Muscle of arm (tissue), 1 donor: ENCODE measurements at regions not wholly inside any gene's neighbourhood (a gene's known extent, or its start where the extent isn't known, plus 50 kb on each side); places are given as distances from the start of the nearest gene placed in this dataset.
"Not testable (repeated sequence)": the region's sequence is repeated elsewhere in the genome, so short reads cannot be mapped to it uniquely, and the experiment has no call there.

Experiments
- DNase-seq: peaks from one replicate; pipeline ENCODE4 v3.0.0-alpha.2; 2013

GRCh38 chr7:124247691-124248090 lies 214.8 kb upstream of the TMEM229A start:
- no peak for DNase-seq

- no peak for DNase-seq
These were observed 213.5 kb upstream of the TMEM229A start for GRCh38 chr7:124246262-124246863.

DNA sequence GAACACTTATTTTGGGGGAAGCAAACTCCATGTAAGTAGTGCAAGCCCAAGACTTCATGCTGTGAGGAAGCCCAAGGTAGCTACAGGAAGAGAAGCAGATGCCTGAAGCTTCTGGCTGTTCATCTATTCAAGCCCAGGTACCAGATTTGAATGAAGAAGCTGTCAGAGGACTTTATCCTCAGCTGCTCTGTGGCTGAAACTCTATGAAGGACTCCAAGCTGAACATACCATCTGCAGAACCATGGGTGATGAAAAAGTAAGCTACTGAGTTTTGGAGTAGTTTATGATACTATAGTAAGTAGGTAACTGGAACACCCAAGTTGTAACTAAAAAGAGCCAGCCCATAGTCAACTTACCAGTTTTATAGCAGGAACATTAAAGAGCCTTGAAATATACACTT lies 211.6 kb upstream of the TMEM229A start:
- not testable (repeated sequence) for DNase-seq

- DNase-seq = no peak
These were observed 186.8 kb upstream of the TMEM229A start for GRCh38 chr7:124219681-124220080.

- no peak for DNase-seq
These were observed 175.8 kb upstream of the TMEM229A start for GRCh38 chr7:124208642-124209041.

GRCh38 chr7:124208173-124208572 lies 175.3 kb upstream of the TMEM229A start:
- DNase-seq = no peak

DNA sequence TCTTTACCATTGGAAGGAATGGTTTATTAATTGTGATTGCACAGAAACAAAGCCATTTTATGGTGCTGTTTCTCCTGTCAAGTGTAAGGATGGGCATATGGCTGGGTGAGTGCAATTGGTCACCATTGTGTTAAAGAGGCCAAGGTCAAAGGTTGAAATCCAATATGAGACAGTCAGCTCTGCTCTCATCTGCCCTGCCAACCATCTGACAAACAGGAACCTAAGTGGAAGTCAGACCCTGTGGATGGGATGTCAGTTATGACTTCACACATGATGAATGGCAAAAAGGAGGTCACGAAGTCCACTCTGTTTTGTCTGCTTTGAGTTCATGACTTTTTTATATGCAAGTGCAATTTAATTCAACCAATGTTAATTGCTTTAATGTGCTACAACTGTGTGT lies 172.7 kb upstream of the TMEM229A start:
- no peak for DNase-seq

GRCh38 chr7:124202546-124202945 lies 169.7 kb upstream of the TMEM229A start:
- DNase-seq = no peak

GRCh38 chr7:124201768-124202349 lies 169.0 kb upstream of the TMEM229A start:
- DNase-seq = no peak

- DNase-seq = no peak
These were observed 163.7 kb upstream of the TMEM229A start for GRCh38 chr7:124196519-124196918.

DNA sequence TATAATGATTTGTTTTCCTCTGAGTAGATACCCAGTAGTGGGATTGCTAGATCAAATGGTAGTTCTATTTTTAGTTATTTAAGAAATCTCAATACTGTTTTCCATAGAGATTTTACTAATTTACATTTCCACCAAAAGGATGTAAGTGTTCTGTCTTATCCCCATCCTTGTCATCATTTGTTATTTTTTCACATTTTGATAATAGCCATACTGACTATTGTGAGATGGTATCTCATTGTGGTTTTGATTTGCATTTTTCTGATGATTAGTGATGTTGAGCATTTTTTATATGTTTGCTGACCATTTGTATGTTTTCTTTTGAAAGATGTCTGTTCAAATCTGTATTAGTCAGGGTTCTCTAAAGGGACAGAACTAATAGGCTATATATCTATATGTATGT lies 160.0 kb upstream of the TMEM229A start:
- no peak for DNase-seq

DNA sequence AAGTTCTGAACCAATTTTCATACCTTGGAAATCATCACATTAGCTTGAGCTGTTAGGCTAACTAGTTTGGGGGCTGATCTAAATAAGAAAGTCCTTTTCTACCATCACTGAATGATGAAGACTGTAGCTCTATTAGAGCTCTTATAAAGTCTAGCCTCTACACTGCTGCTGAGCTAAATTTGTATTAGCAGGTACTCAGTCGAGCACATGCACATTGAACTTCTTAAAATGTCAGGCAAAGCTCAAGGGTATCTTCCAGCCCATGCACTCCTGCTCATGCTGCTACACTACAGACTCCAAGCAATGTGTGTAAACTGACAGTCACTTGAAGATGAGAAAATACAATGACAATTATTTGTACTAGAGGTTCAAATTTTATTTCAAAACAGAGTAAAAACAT lies 158.8 kb upstream of the TMEM229A start:
- DNase-seq = no peak

- no peak for DNase-seq
These were observed 158.2 kb upstream of the TMEM229A start for GRCh38 chr7:124191030-124191429.

- no peak for DNase-seq
These were observed 155.7 kb upstream of the TMEM229A start for GRCh38 chr7:124188576-124188975.

GRCh38 chr7:124187962-124188361 lies 155.1 kb upstream of the TMEM229A start:
- no peak for DNase-seq

DNA sequence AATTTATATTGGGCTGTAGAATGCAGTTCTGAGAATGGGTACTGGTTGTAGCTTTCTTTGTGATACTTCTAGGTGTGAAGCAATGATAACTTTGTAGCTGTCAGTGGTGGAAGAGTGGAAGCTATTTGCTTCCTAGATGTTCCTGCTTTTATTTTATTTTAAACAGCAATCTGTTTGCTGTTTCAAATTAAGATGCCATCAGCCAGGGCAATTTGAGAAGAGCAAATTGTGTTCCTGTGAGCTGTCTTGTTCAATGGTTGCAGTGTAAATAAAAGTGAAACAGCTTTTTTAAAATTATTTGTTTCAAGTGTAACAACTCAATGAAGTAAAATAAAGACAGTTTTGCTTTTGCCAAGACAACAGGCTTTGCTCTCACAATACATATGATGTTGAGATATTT lies 150.8 kb upstream of the TMEM229A start:
- DNase-seq = no peak

DNA sequence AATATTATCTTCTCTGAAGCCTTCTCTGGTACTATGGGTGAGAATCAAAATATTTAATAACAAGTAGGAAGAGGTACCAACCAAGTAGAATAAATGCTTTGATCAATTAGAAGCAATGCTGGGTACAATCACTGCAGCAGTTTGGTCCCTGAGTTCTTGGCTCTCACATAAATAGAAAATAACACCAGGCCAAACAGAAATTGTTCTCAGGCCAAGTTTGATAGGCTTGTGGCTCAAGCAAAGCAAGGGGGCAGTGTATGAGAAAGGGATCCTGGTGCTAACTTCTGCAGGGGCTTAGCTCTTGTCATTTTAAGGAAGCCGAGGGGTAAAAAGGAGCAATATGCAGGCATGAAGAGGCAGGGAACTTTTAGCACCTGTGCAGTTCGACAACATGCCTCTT lies 146.8 kb upstream of the TMEM229A start:
- DNase-seq = no peak

- DNase-seq = no peak
These were observed 145.0 kb upstream of the TMEM229A start for GRCh38 chr7:124177891-124178290.

DNA sequence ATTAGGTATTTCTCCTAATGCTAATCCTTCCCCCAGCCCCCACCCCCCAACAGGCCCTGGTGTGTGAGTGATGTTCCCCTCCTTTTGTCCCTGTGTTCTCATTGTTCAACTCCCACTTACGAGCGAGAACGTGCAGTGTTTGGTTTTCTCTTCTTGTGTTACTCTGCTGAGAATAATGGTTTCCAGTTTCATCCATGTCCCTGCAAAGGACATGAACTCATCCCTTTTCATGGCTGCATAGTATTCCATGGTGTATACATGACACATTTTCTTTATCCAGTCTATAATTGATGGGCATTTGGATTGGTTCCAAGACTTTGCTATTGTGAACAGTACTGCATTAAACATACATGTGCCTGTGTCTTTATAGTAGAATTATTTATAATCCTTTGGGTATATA lies 138.9 kb upstream of the TMEM229A start:
- DNase-seq = not testable (repeated sequence)

DNA sequence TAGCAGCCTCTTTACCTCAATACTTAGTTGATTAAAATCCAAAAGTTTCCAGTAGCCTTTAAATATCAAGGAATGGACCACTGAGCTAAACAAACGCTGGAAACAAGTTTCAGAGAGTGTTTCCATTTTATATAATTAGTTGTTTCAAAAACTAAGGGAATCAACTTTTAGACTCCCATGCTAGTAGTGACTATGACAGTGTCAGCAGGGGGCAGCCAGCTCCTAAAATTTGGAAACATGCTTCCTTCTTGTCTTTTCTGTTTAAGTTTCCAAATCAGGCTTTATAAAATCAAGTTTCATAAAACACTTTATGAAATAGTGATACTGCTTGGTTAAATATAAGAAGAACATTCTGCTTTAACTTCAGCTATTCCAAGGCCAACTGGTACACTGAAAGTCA lies 138.2 kb upstream of the TMEM229A start:
- DNase-seq = peak; percentile 12

DNA sequence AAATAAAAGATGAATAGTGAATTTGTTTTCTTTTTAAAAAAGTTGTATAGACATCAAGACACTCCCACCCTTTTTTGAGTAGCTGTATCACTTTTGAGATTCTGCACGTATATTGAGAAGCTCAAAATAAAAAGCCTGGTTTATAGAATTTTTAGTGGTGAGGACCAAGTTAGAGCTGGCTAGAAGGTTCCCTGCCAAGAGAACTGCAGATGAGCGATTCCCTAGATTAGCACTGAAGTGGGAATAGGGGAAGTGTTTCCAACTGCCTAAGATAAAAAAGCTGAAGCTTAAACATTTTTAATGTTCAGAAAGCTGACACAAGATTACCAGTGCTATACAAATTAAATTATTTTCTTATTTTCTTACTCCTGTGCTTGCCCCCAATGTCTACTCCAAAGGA lies 135.7 kb upstream of the TMEM229A start:
- DNase-seq = no peak

DNA sequence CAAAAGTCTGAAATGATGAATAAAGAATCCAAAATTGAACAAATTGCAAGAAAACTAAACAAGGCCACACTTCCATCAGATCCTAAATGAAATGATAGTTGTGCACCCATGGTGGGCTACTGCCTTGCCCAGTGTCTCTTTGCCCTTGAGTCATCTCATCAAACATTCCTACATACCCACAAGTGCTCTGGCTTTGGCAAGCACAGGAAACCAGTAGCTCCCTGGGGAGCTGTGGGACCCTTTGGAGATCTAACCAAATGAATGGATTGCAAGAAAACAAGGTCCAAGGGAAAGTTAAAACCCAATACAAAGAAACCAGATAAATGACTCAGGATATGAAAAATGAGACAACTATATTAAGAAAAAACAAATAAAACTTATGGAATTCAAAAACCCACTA lies 129.8 kb upstream of the TMEM229A start:
- DNase-seq = no peak

- DNase-seq = peak; percentile 2
These were observed 122.7 kb upstream of the TMEM229A start for GRCh38 chr7:124155432-124156022.
